ENCODE measurements at regions not wholly inside any gene's neighbourhood (a gene's known extent, or its start where the extent isn't known, plus 50 kb on each side); places are given as distances from the start of the nearest gene placed in this dataset.

GRCh38 chr15:93619597-93619996, 530.6 kb upstream of the RGMA start:
- no peak for DNase-seq (ENCODE audit: low spot score in 2 of 2)
- Histone ChIP-seq H3K27me3 (no peaks in the 10 kb centered on the region), H3K4me1 (no peaks in the 10 kb centered on the region), H3K9me3 (no peaks in the 10 kb centered on the region), H3K4me3 (no peak overlapping the region), H3K27ac (no peak overlapping the region), H3K36me3 (no peaks in the 10 kb centered on the region)
- 76 to 78% methylated on average over 5 of the region's 5 CpGs for WGBS, 2 donors
- no peak for TF ChIP-seq POLR2A (IDR thresholded peaks at IDR 0.05)
- TF ChIP-seq CTCF (IDR thresholded peaks at IDR 0.05) = no peak
- no peak for TF ChIP-seq EP300 (IDR thresholded peaks at IDR 0.05)

- H3K27ac ChIP-seq = no peak overlapping the region
- no peaks in the 10 kb centered on the region for H3K27me3 ChIP-seq
- TF ChIP-seq POLR2A (IDR thresholded peaks at IDR 0.05) (no peak), EP300 (IDR thresholded peaks at IDR 0.05) (no peak), CTCF (IDR thresholded peaks at IDR 0.05) (no peak)
- no peaks in the 10 kb centered on the region for H3K36me3 ChIP-seq
- H3K4me3 ChIP-seq = no peak overlapping the region
- no peak for DNase-seq (ENCODE audit: low spot score in 2 of 2)
- no peaks in the 10 kb centered on the region for H3K9me3 ChIP-seq
- H3K4me1 ChIP-seq = no peaks in the 10 kb centered on the region
These were observed 528.4 kb upstream of the RGMA start for GRCh38 chr15:93617443-93617842.

- no peak for DNase-seq (ENCODE audit: low spot score in 2 of 2)
- H3K4me1 ChIP-seq = no peaks in the 10 kb centered on the region
- H3K4me3 ChIP-seq = no peak overlapping the region
- H3K9me3 ChIP-seq = no peaks in the 10 kb centered on the region
- no peak overlapping the region for H3K27ac ChIP-seq
- no peak for TF ChIP-seq EP300 (IDR thresholded peaks at IDR 0.05)
- TF ChIP-seq CTCF (IDR thresholded peaks at IDR 0.05) = no peak
- TF ChIP-seq POLR2A (IDR thresholded peaks at IDR 0.05) = no peak
- H3K27me3 ChIP-seq = no peaks in the 10 kb centered on the region
- no peaks in the 10 kb centered on the region for H3K36me3 ChIP-seq
- WGBS, 2 donors = 68 to 73% methylated on average over 11 of the region's 11 CpGs
These were observed 525.5 kb upstream of the RGMA start for GRCh38 chr15:93614386-93615104.

GRCh38 chr15:93613386-93613785, 524.4 kb upstream of the RGMA start:
- H3K4me3 ChIP-seq = no peak overlapping the region

More at GRCh38 chr15:93613386-93613785, 524.4 kb upstream of the RGMA start:
- no peak for TF ChIP-seq CTCF (IDR thresholded peaks at IDR 0.05)
- no peak for TF ChIP-seq POLR2A (IDR thresholded peaks at IDR 0.05)
- TF ChIP-seq EP300 (IDR thresholded peaks at IDR 0.05) = no peak
- H3K27me3 ChIP-seq = no peaks in the 10 kb centered on the region
- H3K4me1 ChIP-seq = no peaks in the 10 kb centered on the region
- H3K36me3 ChIP-seq = no peaks in the 10 kb centered on the region
- H3K9me3 ChIP-seq = no peaks in the 10 kb centered on the region
- no peak overlapping the region for H3K27ac ChIP-seq
- no peak for DNase-seq (ENCODE audit: low spot score in 2 of 2)
- 77 to 79% methylated on average over 3 of the region's 3 CpGs for WGBS, 2 donors

All from tibial nerve (tissue), 4 donors.